Ovary (tissue), 7 donors: ENCODE measurements at regions not wholly inside any gene's neighbourhood (a gene's known extent, or its start where the extent isn't known, plus 50 kb on each side); places are given as distances from the start of the nearest gene placed in this dataset.

Source experiments
- DNase-seq, 5 donors: peaks; one replicate each; pipeline ENCODE4 v3.0.0-alpha.2; 2019 to 2020
- H3K27ac ChIP-seq, 2 donors: fragments of 200-600 bp; one replicate each; pipeline versions ENCODE4 v1.5.1 to v1.8.0; 2019 to 2022
- H3K27me3 ChIP-seq: fragments of 200-600 bp; one replicate; pipeline ENCODE4 v1.8.0; 2022
- H3K36me3 ChIP-seq: fragments of 200-600 bp; sonication (generic); one replicate; pipeline ENCODE4 v1.5.1; 2019
- H3K4me1 ChIP-seq: one replicate; pipeline ENCODE4 v1.8.1; 2013; ENCODE audit warnings: mild to moderate bottlenecking, moderate library complexity; ENCODE audit not compliant: insufficient read depth
- H3K4me3 ChIP-seq: fragments of 200-600 bp; sonication (generic); one replicate; pipeline ENCODE4 v1.5.1; 2017
- H3K9me3 ChIP-seq, 2 donors: fragments of 200-600 bp in 1 of 2; sonication (generic) in 1 of 2; one replicate each; pipeline versions ENCODE4 v1.5.1 to v1.8.1; 2013 to 2019; ENCODE audit warnings: mild to moderate bottlenecking in 1 of 2, moderate library complexity in 1 of 2
- CTCF ChIP-seq, 3 donors: fragments of 450-650 bp in 2 of 3; fragments of 200-600 bp in 1 of 3; IDR thresholded peaks; one replicate each; pipeline versions ENCODE4 v1.5.1 to v1.8.0; 2016 to 2022; ENCODE audit warnings: antibody characterized with exemption in 3 of 3, mild to moderate bottlenecking in 1 of 3
- EP300 ChIP-seq: sonication (generic); formaldehyde crosslinking; IDR thresholded peaks from one replicate; pipeline ENCODE4 v1.6.1; 2017; ENCODE audit warnings: antibody characterized with exemption
- POLR2A ChIP-seq: fragments of 450-650 bp; IDR thresholded peaks from one replicate; pipeline ENCODE4 v1.6.1; 2017; ENCODE audit warnings: antibody characterized with exemption, mild to moderate bottlenecking, moderate library complexity
- WGBS, 3 donors: extraction: QIAGEN DNeasy Blood & Tissue Kit in 1 of 3; methylation state at CpG; one replicate each; pipeline versions ENCODE4 v1.1.5 to v1.1.7; 2013 to 2017; 5-methylcytosine and 5-hydroxymethylcytosine counted together
- intact Hi-C, 4 donors: fragments of 100-400 bp; cut with DNase I; formaldehyde crosslinking; loops; one replicate each; pipeline versions ENCODE4 v1.11.0 to v1.15.1; 2022 to 2023
- donor health status: DM: no; HTN: no; CAD: no; lungs with moderate emphysema.
- donor health status: DM: no; HTN: no; CAD: no.
- donor health status: Bipolar disorder and iron deficiency.
- donor health status: DM: no; HTN: no; CAD: no.
- donor health status: DM: yes; HTN: yes; CAD: no.

- WGBS, 3 donors = 33 to 57% (median 44%) methylated on average over 1 of the region's 1 CpG
- H3K36me3 ChIP-seq = no peaks in the 10 kb centered on the region
- intact Hi-C loops = no loop called here
- TF ChIP-seq POLR2A = no peak
- no peak for TF ChIP-seq CTCF (IDR thresholded peaks at IDR 0.05)
- no peak for TF ChIP-seq EP300
- no peaks in the 10 kb centered on the region for H3K9me3 ChIP-seq
- H3K4me1 ChIP-seq = no peaks in the 10 kb centered on the region
- DNase-seq = no peak
- H3K4me3 ChIP-seq = no peak overlapping the region
- H3K27ac ChIP-seq = no peak overlapping the region
- H3K27me3 ChIP-seq = no peaks in the 10 kb centered on the region
Observed at GRCh38 chr20:21867353-21867752, 161.9 kb downstream of the PAX1 start.

- Histone ChIP-seq H3K36me3 (no peaks in the 10 kb centered on the region), H3K4me1 (no peaks in the 10 kb centered on the region), H3K4me3 (no peak overlapping the region), H3K27me3 (no peaks in the 10 kb centered on the region), H3K27ac (no peak overlapping the region), H3K9me3 (no peaks in the 10 kb centered on the region)
- no peak for DNase-seq
- WGBS, 3 donors = 92 to 93% (median 92%) methylated on average over 10 of the region's 10 CpGs
- intact Hi-C loops = no loop called here
- TF ChIP-seq EP300 (no peak), CTCF (IDR thresholded peaks at IDR 0.05) (no peak), POLR2A (no peak)
Observed at GRCh38 chr20:21862956-21863355, 157.5 kb downstream of the PAX1 start.

GRCh38 chr20:21862259-21862946 is 156.9 kb downstream of the PAX1 start:
- Histone ChIP-seq H3K36me3 (no peaks in the 10 kb centered on the region), H3K4me1 (no peaks in the 10 kb centered on the region), H3K9me3 (no peaks in the 10 kb centered on the region), H3K27ac (no peak overlapping the region), H3K27me3 (no peaks in the 10 kb centered on the region), H3K4me3 (no peak overlapping the region)
- intact Hi-C loops = no loop called here
- no peak for TF ChIP-seq CTCF (IDR thresholded peaks at IDR 0.05)
- no peak for TF ChIP-seq POLR2A
- no peak for TF ChIP-seq EP300
- WGBS, 3 donors = 46 to 58% (median 48%) methylated on average over 10 of the region's 10 CpGs
- DNase-seq = no peak

- no peaks in the 10 kb centered on the region for H3K36me3 ChIP-seq
- WGBS, 3 donors = 67 to 70% (median 69%) methylated on average over 2 of the region's 2 CpGs
- TF ChIP-seq POLR2A = no peak
- TF ChIP-seq CTCF (IDR thresholded peaks at IDR 0.05) = no peak
- TF ChIP-seq EP300 = no peak
- no peaks in the 10 kb centered on the region for H3K27me3 ChIP-seq
- H3K27ac ChIP-seq = no peak overlapping the region
- DNase-seq = no peak
- no peaks in the 10 kb centered on the region for H3K4me1 ChIP-seq
- no peak overlapping the region for H3K4me3 ChIP-seq
- no peaks in the 10 kb centered on the region for H3K9me3 ChIP-seq
- intact Hi-C loops = no loop called here
Observed at GRCh38 chr20:21840991-21841390, 135.5 kb downstream of the PAX1 start.
